DMS153 treated with DMSO at 0.1 percent for 48 hours (cell line): ENCODE measurements at regions not wholly inside any gene's neighbourhood (a gene's known extent, or its start where the extent isn't known, plus 50 kb on each side); places are given as distances from the start of the nearest gene placed in this dataset.
"Not testable (repeated sequence)": the region's sequence is repeated elsewhere in the genome, so short reads cannot be mapped to it uniquely, and the experiment has no call there.

Source experiments
- DNase-seq: peaks from one replicate; lab custom pipeline; 2025; ENCODE audit not compliant: unreplicated experiment; lab: John Stamatoyannopoulos, UW

- no peak for DNase-seq
These were observed 311.9 kb downstream of the PLOD2 start for GRCh38 chr3:145849115-145849514.

DNA sequence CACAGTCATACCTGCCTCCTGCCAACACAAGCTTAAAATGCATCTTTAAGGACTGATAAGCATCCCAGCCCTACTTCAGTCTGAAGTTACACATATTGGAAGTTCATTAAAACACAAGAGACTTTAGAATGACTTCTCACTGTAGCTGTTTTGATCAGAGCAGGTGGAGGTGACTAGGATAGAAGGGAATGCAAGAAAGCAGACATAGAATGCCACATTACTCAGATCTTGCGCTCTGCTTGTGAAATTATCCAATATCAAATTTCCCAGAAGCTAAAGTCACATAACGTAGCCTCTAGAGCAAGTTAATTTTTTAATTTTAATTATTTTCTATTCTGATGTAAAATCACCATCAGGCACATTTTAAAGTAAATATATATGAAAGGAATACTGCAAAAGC, 306.5 kb downstream of the PLOD2 start:
- no peak for DNase-seq

- DNase-seq: peak; percentile 25
These were observed 303.0 kb downstream of the PLOD2 start for GRCh38 chr3:145857956-145858355.

DNA sequence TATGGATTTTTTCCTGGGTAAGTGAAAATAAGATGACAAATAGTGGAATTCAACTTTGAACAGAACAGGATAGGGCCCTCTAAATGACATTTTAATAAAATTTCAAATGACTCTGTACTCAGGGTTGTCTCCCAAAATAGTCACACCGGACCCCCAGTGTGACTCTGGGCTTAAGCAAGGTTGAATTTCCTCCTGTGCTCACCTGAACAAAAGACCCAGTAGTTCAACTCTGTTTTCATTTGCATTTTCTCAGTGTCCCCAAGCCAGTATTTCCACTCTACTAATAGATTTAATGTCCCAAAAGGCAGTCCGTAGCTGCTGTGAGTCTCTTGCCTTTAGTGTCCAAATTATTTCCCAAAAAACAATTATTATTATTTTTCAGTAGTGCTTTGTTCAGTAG, 296.6 kb downstream of the PLOD2 start:
- DNase-seq: no peak

GRCh38 chr3:145865399-145866018, 295.5 kb downstream of the PLOD2 start:
- no peak for DNase-seq

GRCh38 chr3:145869958-145870357, 291.0 kb downstream of the PLOD2 start:
- DNase-seq: no peak

GRCh38 chr3:145882436-145882835, 278.5 kb downstream of the PLOD2 start:
- no peak for DNase-seq

DNA sequence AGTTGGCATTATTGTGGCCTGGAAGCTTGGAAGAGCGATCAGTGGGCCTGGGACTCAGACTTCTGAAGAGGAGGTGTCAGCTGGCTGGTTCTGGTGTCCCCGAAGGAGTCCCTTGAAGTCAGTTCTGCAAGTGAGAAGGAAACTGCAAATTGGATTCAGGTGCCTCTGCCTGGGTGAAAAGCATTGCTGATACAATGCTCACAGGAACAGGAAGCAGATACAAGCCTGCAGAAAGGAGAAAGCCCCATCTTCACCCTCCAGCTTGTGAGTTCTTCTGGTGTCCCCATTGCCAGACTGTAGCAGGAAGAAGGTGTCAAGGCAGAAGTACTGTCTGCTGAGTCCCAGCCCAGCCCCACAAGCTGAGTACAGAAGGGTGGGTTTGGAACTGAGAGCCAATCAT, 271.3 kb downstream of the PLOD2 start:
- no peak for DNase-seq

DNA sequence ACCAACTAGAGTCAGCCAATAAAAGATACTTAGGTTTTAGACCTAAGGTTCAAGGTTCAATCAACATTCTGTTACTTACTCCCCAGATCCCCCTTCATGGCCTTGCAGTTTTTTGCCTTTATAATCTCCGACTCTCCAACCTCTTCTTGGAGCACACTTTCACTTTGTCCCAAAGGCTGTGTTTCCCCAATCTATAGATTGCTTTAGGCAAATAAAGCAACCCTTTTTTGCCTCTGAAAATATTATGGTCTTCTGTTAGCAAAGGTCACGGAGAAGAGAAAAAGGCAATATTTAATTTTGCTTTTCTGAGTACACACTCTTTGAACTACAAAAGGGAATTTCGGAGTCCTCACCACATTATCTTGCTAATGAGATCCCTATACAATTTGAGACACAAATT, 268.1 kb downstream of the PLOD2 start:
- no peak for DNase-seq

DNA sequence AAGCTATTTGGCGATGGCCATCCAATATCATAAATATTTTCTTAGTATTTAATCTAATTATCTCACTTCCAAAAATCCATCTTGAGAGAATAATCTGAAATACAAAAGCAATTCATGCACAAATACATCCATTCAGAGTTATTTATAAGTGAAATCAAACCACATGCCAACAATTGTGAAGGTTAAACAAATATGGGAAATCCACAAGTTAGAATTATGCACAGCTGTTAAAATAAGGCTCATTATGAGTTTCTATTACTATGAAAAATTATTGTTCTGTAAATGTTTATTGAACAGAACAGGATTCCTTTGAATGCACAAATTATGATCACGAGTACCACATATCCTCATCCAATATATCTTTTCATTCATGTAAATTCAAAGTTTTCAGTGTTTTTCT, 267.7 kb downstream of the PLOD2 start:
- no peak for DNase-seq

DNA sequence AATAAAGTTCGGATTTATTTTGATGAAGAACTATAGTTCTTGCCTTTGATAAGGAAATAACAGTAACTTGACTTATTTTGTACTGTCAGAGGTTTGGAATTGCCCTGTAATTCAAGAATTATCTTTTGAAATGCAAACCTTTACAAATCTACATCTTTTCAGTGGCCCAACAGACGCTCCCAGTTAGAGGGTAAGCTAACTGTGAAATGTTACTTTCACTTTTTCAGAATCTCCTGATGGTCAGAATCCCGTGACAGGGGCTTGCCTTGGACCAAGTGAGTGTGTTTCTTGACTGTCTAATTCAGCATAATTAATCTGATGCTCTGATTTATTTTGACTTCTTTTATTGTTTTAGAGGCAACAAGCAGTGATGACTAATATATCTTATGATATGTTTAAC, 262.5 kb downstream of the PLOD2 start:
- DNase-seq: no peak

DNA sequence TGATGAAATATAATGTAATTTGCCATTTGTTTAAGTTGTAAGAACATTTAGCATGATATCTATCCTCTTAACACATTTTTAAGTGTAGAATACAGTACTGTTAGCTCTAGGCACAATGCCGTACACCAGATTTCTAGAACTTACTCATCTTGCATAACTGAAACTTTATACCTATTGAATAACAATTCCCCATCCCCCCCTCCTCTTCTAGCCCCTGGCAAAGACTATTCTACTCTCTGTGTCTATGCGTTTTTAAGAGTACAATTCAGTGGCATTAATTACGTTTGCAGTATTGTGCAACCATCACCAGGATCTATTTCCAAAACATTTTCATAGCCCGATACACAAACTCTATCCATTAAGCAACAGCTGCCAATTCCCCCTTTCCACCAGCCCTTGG, 261.7 kb downstream of the PLOD2 start:
- no peak for DNase-seq

DNA sequence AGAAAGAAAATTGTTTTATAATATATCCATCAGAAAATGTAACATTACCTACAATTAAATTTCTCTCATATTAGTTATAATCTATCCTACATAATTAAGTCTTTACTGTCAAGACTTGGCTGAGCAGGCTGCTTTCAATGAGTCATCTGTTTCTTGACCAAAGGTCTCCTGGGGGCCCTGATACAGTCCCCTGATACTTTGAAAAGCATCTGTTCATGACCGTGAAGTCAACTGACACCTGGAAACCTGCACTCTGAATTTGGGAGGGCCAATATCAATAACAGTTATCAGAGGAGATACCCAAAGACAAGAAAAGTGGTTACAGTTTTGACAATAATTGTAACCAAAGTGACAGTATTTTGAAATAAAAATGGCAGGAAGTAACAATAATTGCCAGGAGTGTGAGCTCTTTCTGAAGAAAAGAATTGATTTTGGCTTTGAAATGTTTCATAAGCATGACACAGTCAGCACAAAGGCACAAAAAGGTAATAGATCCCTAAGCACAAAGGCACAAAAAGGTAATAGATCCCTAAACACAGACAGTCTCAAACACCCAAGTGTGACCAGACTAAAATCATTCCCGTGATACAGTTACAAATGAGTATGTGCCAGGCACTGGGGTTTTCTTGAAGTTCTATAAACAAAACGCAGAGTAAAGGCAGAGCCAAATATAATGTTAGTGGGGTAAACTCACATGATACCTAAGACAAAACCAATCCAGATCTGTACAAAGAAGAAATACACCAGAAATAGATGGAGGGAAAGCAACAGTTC, 260.7 kb downstream of the PLOD2 start:
- DNase-seq: no peak

DNA sequence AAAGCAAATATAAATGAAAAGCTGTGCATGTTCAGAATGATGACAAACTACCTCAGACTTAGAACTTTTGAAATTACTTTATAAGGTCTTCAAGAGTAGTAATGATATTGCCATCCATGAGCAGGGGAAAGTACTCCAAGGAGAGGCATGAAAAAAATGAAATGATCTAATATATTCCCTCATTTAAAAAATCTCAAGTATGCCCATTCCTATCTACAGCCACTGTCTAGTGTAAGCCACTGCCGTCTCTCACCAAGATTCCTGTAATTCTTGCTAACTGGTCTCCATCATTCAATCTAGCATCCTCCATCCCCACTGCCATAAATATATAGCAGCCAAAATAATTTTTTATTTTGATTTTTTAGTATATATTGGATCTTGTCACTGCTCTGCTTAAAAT, 258.8 kb downstream of the PLOD2 start:
- DNase-seq: no peak

- no peak for DNase-seq
These were observed 257.4 kb downstream of the PLOD2 start for GRCh38 chr3:145903472-145904013.

GRCh38 chr3:145904138-145904537, 256.8 kb downstream of the PLOD2 start:
- DNase-seq: no peak

DNA sequence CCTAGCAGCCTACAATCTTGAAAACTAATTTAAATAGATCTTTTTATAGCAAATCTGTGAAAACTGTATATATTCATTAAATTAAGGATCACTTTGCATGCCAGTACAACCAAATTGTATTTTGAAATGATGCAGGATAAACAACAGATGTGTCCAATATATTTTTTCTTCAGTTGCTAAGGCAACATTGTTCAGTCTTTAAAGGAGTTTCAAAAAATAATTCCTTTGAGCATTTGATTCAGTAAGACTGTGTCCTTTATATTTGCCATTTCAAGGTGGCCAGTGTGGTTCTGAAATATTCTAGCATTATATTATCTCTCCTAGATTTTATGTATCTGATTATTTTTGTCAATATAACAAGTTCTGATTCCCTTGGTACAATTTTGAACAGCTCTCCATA, 254.7 kb downstream of the PLOD2 start:
- no peak for DNase-seq

GRCh38 chr3:145906755-145907154, 254.2 kb downstream of the PLOD2 start:
- DNase-seq: no peak

DNA sequence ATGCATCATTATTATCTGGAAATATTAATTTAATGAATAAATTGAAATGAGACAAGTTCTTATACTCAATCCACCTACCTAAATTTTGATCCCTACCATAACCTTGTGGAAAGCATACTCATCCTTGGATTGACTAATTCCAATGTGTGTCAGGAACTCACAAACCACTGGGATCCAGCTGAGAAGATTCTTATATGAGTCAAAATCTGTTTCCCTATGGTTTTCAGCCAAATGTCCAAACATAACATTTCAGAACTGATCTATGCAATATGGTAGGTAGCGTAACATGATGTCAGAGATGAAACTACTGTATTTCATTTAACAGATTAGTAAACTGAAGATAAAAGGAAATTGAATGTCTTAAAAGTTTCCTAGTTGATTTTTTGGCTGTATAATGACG, 250.0 kb downstream of the PLOD2 start:
- no peak for DNase-seq

- DNase-seq: no peak
These were observed 245.2 kb downstream of the PLOD2 start for GRCh38 chr3:145915787-145916186.

- DNase-seq: not testable (repeated sequence)
These were observed 233.2 kb downstream of the PLOD2 start for GRCh38 chr3:145927736-145928135.

DNA sequence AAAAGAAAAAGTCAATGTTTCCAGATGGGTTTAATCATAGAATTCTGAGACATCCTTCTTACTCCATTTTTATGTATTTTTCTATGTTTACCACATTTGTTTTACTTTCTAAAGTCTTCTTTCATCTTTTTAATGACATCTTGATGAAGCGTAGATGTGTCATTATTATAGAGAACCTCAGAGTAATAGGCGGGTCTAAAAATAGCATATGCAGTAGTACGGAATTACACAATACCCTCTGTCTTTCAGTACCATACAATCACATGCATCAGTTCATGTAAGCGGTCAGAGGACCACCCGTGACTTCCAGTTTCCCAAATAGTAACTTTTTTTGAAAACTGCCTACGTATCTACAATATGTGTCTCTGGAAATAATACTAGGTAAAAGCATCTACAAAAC, 224.0 kb downstream of the PLOD2 start:
- DNase-seq: no peak

GRCh38 chr3:145939431-145939830, 221.6 kb downstream of the PLOD2 start:
- peak; percentile 87 for DNase-seq
